Colonic mucosa (tissue), 4 donors: ENCODE measurements at regions not wholly inside any gene's neighbourhood (a gene's known extent, or its start where the extent isn't known, plus 50 kb on each side); places are given as distances from the start of the nearest gene placed in this dataset.

ENCODE experiments used
- DNase-seq: peaks from one replicate; pipeline ENCODE4 v3.0.0-alpha.2; 2020
- H3K27ac ChIP-seq: fragments of 200-600 bp; one replicate; pipeline ENCODE4 v1.8.0; 2021
- H3K27me3 ChIP-seq: fragments of 200-600 bp; one replicate; pipeline ENCODE4 v1.8.0; 2021
- H3K36me3 ChIP-seq: fragments of 200-600 bp; one replicate; pipeline ENCODE4 v1.8.0; 2021
- H3K4me1 ChIP-seq: fragments of 200-600 bp; one replicate; pipeline ENCODE4 v1.8.0; 2021; ENCODE audit warnings: mild to moderate bottlenecking
- H3K4me3 ChIP-seq: fragments of 200-600 bp; one replicate; pipeline ENCODE4 v1.8.0; 2021
- H3K9ac ChIP-seq, 2 donors: one replicate each; pipeline ENCODE4 v1.7.0; 2013; ENCODE audit warnings: control low read depth in 2 of 2, low read depth in 2 of 2, low read length in 2 of 2
- H3K9me3 ChIP-seq: fragments of 200-600 bp; one replicate; pipeline ENCODE4 v1.8.0; 2021
- intact Hi-C: fragments of 100-400 bp; cut with DNase I; formaldehyde crosslinking; loops from one replicate; pipeline ENCODE4 v1.14.1; 2022
- TF ChIP-seq, protein P1 (sequence below): fragments of 200-600 bp; IDR thresholded peaks from one replicate; pipeline ENCODE4 v1.8.0; 2022; ENCODE audit warnings: antibody characterized with exemption, mild to moderate bottlenecking
- donor health status: healthy.
- donor health status: DM: no; HTN: no; CAD: no.
- donor health status: DM: no; HTN: no; CAD: no.

DNA sequence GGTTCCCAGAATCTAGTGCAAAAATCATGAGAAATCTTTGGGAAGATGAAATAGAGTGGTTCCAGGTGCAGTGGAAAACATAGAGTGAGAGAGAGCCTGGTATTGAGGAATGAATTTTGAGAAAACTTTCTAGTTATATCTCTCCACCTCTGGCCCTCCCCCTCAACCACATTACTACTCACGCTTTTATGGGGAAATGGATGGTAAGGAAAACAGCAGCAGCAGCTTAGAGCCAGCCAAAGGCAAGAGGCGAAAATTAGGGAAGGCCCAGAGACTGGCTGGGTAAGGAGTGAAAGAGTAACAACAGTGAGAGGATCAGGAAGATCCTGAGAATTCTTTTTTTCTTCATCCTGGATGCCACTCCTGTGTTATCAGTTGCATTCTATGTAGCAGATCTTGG is 187.9 kb upstream of the ECI2 start:
- H3K4me3 ChIP-seq, result no peak overlapping the region
- intact Hi-C loops, result no loop called here
- TF ChIP-seq, protein P1, sequence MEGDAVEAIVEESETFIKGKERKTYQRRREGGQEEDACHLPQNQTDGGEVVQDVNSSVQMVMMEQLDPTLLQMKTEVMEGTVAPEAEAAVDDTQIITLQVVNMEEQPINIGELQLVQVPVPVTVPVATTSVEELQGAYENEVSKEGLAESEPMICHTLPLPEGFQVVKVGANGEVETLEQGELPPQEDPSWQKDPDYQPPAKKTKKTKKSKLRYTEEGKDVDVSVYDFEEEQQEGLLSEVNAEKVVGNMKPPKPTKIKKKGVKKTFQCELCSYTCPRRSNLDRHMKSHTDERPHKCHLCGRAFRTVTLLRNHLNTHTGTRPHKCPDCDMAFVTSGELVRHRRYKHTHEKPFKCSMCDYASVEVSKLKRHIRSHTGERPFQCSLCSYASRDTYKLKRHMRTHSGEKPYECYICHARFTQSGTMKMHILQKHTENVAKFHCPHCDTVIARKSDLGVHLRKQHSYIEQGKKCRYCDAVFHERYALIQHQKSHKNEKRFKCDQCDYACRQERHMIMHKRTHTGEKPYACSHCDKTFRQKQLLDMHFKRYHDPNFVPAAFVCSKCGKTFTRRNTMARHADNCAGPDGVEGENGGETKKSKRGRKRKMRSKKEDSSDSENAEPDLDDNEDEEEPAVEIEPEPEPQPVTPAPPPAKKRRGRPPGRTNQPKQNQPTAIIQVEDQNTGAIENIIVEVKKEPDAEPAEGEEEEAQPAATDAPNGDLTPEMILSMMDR, result no peak
- H3K9ac ChIP-seq, result no peak overlapping the region
- H3K4me1 ChIP-seq, result peaks cover 3% of the 10 kb centered on the region
- no peaks in the 10 kb centered on the region for H3K27me3 ChIP-seq
- no peak for DNase-seq
- peak overlapping the region; percentile 19 for H3K27ac ChIP-seq
- H3K9me3 ChIP-seq, result no peaks in the 10 kb centered on the region
- no peaks in the 10 kb centered on the region for H3K36me3 ChIP-seq

DNA sequence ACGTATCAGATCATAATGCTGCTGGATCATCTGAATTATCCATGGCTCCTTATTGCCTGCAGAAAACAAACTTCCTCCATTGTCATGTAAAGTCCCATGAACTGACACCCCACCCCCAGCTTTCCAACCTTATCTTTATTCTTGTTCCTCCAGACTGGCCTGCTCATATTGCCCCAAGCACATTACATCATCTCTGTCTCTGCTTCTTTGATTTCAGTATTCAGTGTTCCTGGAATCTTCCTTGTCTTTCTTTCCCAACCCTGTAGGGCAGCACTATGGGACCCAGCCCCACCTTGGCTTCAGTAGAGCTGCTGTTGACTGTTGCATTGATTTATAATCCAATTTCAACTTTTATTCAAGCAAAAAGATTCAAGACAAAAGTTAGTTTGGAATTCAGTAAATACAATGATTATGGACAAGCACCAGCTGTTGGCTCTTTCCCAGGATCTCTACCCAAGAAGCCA is 187.5 kb upstream of the ECI2 start:
- Histone ChIP-seq H3K36me3 (no peaks in the 10 kb centered on the region), H3K9ac (no peak overlapping the region), H3K4me3 (no peak overlapping the region), H3K4me1 (peaks cover 6% of the 10 kb centered on the region), H3K9me3 (no peaks in the 10 kb centered on the region), H3K27ac (peak overlapping the region; percentile 19), H3K27me3 (no peaks in the 10 kb centered on the region)
- peak; percentile 77 for DNase-seq
- TF ChIP-seq, protein P1, result no peak
- intact Hi-C loops, result no loop called here

DNA sequence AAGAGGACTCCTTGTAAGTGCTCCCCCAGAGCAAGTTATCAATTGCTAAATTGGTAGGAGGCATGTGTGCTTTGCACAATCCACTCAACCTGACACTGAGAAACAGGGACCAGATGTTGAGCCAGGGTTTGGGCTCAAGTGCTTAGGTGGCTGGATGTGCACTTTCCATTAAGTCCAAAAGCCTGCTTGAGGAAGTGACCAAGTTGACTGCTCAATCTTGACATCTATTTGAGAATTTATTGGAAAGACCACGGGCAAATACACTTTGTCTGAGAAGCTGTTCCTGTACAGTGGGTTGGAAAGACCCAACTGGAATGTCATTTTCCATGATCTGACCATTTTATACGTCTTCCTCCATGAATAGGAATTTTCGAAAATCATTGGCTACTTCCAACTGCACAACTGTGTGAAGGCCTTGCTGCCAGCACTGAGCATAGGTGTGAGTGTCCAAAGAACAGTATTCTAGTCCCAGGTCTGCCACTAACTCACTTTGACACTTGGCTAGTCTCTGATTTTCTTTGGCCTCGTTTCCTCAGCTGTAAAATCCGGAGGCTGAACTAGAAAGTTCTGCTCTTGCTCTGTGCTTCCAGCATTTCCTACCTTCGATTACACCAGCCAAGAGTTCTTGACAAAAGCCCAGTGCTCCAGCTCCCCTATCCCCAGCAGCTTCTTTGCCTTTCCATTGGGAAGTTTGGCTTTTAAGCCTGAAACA is 186.9 kb upstream of the ECI2 start:
- Histone ChIP-seq H3K27ac (peak overlapping the region; percentile 19), H3K4me3 (no peak overlapping the region), H3K27me3 (no peaks in the 10 kb centered on the region), H3K9ac (no peak overlapping the region), H3K36me3 (no peaks in the 10 kb centered on the region), H3K4me1 (peaks cover 8% of the 10 kb centered on the region), H3K9me3 (no peaks in the 10 kb centered on the region)
- TF ChIP-seq, protein P1, result no peak
- DNase-seq, result no peak
- intact Hi-C loops, result no loop called here

- Histone ChIP-seq H3K9ac (peak overlapping the region in 1 of 2 donors; percentile 55), H3K4me1 (peaks cover 8% of the 10 kb centered on the region), H3K9me3 (no peaks in the 10 kb centered on the region), H3K36me3 (no peaks in the 10 kb centered on the region), H3K27ac (peak overlapping the region; percentile 77), H3K27me3 (no peaks in the 10 kb centered on the region), H3K4me3 (no peak overlapping the region)
- TF ChIP-seq, protein P1, result no peak
- DNase-seq, result no peak
- intact Hi-C loops, result no loop called here
Measured at GRCh38 chr6:4320860-4321259, 185.5 kb upstream of the ECI2 start.

GRCh38 chr6:4319981-4320683 is 184.8 kb upstream of the ECI2 start:
- H3K36me3 ChIP-seq, result no peaks in the 10 kb centered on the region
- H3K27me3 ChIP-seq, result no peaks in the 10 kb centered on the region
- intact Hi-C loops, result loop anchor here (10.0 kb wide), 1 partner anchor 455 kb away; the partner anchor contains the start of gene CDYL
- H3K4me1 ChIP-seq, result peaks cover 8% of the 10 kb centered on the region
- H3K27ac ChIP-seq, result peak overlapping the region; percentile 77
- H3K4me3 ChIP-seq, result no peak overlapping the region
- peak overlapping the region in 1 of 2 donors; percentile 55 for H3K9ac ChIP-seq
- TF ChIP-seq, protein P1, result no peak
- no peak for DNase-seq
- H3K9me3 ChIP-seq, result no peaks in the 10 kb centered on the region
